Tibial artery (tissue), 4 donors: ENCODE measurements at regions not wholly inside any gene's neighbourhood (a gene's known extent, or its start where the extent isn't known, plus 50 kb on each side); places are given as distances from the start of the nearest gene placed in this dataset.
"Not testable (repeated sequence)": the region's sequence is repeated elsewhere in the genome, so short reads cannot be mapped to it uniquely, and the experiment has no call there.

Experiments used
- DNase-seq, 2 donors: peaks; one replicate each; pipeline ENCODE4 v3.0.0-alpha.2; 2019
- H3K27ac ChIP-seq, 2 donors: fragments of 200-600 bp; sonication (generic) in 1 of 2; 1 replicate in 1 of 2; 2 replicates in 1 of 2; pipeline ENCODE4 v1.5.1; 2018 to 2019; ENCODE audit warnings: mild to moderate bottlenecking in 1 of 2
- H3K27me3 ChIP-seq, 2 donors: fragments of 200-600 bp; sonication (generic) in 1 of 2; one replicate each; pipeline versions ENCODE4 v1.5.1 to v1.6.0; 2016 to 2019
- H3K36me3 ChIP-seq, 3 donors: fragments of 200-600 bp; sonication (generic) in 2 of 3; one replicate each; pipeline ENCODE4 v1.5.1; 2016 to 2019; ENCODE audit warnings: mild to moderate bottlenecking in 2 of 3
- H3K4me1 ChIP-seq, 4 donors: fragments of 200-600 bp; sonication (generic) in 2 of 4; 1 replicate in 3 of 4; 2 replicates in 1 of 4; pipeline ENCODE4 v1.5.1; 2016 to 2019
- H3K4me3 ChIP-seq, 2 donors: fragments of 200-600 bp; sonication (generic) in 1 of 2; 1 replicate in 1 of 2; 2 replicates in 1 of 2; pipeline ENCODE4 v1.5.1; 2018 to 2019; ENCODE audit warnings: mild to moderate bottlenecking in 2 of 2
- H3K9me3 ChIP-seq, 3 donors: fragments of 200-600 bp; sonication (generic) in 1 of 3; one replicate each; pipeline ENCODE4 v1.5.1; 2016 to 2019
- intact Hi-C: fragments of 100-400 bp; cut with DNase I; formaldehyde crosslinking; loops from one replicate; pipeline ENCODE4 v1.15.0; 2023; ENCODE audit warnings: low total_unique reads
- TF ChIP-seq, protein P1 (sequence below), 2 experiments: fragments of 200-600 bp in 1 of 2; fragments of 450-650 bp in 1 of 2; IDR thresholded peaks; one replicate each; pipeline ENCODE4 v1.5.1; 2017 to 2019; ENCODE audit warnings: antibody characterized with exemption in 2 of 2, mild to moderate bottlenecking in 1 of 2, moderate library complexity in 1 of 2

DNA sequence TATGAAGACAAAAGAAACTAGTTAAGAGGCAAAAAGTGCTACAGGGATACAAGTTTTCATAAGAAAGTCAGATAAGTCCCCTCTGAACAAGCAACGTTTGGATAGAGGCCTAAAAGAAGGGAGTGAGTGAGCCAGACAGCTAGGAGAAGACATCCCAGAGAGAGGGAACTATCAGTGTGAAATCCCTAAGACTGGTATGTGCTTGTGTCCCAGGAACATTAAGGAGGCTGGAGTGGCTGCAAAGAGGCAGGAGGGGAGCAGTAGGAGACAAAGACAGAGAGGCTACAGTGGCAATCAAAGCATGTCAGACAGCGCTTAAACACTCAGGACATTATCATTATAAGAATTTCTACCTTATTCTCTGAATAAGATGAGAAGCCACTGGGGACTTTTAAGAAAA lies 139.1 kb upstream of the STK32A start:
- H3K4me3 ChIP-seq, result no peak overlapping the region
- H3K4me1 ChIP-seq, result peaks cover 0 to 7% (median 5%) of the 10 kb centered on the region in 4 donors
- no peak for DNase-seq
- TF ChIP-seq, protein P1, sequence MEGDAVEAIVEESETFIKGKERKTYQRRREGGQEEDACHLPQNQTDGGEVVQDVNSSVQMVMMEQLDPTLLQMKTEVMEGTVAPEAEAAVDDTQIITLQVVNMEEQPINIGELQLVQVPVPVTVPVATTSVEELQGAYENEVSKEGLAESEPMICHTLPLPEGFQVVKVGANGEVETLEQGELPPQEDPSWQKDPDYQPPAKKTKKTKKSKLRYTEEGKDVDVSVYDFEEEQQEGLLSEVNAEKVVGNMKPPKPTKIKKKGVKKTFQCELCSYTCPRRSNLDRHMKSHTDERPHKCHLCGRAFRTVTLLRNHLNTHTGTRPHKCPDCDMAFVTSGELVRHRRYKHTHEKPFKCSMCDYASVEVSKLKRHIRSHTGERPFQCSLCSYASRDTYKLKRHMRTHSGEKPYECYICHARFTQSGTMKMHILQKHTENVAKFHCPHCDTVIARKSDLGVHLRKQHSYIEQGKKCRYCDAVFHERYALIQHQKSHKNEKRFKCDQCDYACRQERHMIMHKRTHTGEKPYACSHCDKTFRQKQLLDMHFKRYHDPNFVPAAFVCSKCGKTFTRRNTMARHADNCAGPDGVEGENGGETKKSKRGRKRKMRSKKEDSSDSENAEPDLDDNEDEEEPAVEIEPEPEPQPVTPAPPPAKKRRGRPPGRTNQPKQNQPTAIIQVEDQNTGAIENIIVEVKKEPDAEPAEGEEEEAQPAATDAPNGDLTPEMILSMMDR (IDR thresholded peaks at IDR 0.05), result no peak
- H3K27ac ChIP-seq, result no peak overlapping the region
- no peaks in the 10 kb centered on the region for H3K9me3 ChIP-seq
- H3K36me3 ChIP-seq, result no peaks in the 10 kb centered on the region
- intact Hi-C loops, result no loop called here
- no peaks in the 10 kb centered on the region for H3K27me3 ChIP-seq

DNA sequence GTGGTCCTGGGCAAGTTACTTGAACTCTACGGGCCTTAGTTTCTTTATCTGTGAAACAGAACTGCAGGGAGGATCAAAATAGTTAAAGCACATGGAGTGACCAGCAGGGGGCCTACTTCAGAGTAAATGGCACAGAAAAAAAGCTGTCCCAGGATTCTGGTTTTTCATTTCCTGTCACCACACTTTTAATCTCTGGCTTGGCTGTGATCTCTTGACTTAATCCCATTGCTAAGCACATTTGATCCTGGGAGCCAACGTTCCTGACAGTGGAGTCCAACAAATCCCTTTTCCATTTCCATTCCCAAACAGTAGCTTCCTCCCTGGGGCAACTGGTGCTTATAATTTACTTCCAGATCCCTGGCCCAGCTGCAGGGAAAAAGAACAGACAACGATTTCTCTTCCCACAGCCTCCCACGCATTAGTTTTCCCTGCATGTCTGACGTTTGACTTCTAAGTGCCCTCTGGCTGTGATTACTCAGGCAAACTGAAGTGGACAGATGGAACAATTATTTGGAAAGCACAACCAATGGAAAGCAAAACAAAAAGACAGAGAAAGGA lies 136.5 kb upstream of the STK32A start:
- H3K27me3 ChIP-seq, result no peaks in the 10 kb centered on the region
- no peaks in the 10 kb centered on the region for H3K9me3 ChIP-seq
- no peaks in the 10 kb centered on the region for H3K36me3 ChIP-seq
- TF ChIP-seq, protein P1 (IDR thresholded peaks at IDR 0.05), result no peak
- DNase-seq, result no peak
- peaks cover 0 to 7% (median 5%) of the 10 kb centered on the region in 4 donors for H3K4me1 ChIP-seq
- H3K27ac ChIP-seq, result no peak overlapping the region
- H3K4me3 ChIP-seq, result no peak overlapping the region
- intact Hi-C loops, result no loop called here

DNA sequence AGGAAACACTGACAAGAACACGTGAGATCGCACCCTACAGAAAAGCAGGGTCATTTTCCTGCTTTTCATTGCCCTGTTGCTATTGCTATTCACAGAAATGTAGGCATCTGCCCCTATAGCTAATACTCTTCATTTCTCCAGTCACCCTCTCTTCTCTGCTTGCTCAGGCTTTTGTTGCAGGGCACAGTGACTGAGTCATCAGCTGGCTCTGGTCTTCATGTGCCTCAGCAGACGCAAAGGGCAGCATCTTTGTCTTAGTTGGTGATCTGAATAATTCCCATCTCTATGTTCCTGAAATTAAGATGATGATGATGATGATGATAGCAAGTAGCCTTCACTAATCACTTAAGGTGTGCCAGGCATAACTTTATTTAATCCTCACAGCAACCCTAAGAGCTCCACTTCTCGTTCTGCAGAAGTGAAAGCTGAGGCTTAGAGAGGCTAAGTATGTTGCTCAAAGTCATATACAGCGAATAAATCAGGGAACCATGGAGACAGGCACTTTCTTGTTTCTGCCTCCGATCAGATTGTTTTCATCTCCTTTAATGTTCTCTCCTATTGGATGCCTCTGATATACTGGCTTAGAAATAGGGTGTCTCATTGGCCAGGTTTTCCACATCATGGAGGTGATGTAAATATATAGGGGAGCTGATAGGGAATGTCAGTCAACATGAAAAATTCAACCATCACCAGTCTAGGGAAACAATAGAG lies 133.0 kb upstream of the STK32A start:
- intact Hi-C loops, result no loop called here
- no peak overlapping the region for H3K4me3 ChIP-seq
- DNase-seq, result no peak

DNA sequence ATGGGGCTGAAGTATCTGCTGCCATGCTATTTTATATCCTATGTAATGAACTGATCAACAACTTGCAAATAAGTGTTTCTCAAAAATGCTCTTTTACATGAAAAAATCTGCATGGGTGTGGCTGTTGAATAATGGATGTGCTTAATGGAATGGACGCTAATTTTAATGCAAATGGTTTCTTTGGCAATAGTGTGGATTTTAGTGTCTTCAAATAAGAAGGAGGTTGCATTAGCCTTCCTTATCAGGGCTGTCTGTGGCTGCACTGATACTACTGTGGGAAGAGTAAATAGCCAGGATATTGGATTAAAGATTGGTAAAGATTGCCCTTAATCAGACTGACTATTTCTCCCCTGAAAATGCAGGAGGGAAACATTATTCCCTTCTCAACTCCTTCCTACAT lies 121.9 kb upstream of the STK32A start:
- H3K4me3 ChIP-seq, result no peak overlapping the region
- no peaks in the 10 kb centered on the region for H3K27me3 ChIP-seq
- intact Hi-C loops, result no loop called here
- H3K36me3 ChIP-seq, result no peaks in the 10 kb centered on the region
- no peak overlapping the region for H3K27ac ChIP-seq
- TF ChIP-seq, protein P1 (IDR thresholded peaks at IDR 0.05), result no peak
- H3K4me1 ChIP-seq, result no peaks in the 10 kb centered on the region
- no peaks in the 10 kb centered on the region for H3K9me3 ChIP-seq
- no peak for DNase-seq

More for the DNA sequence above, 133.0 kb upstream of the STK32A start:
- H3K27ac ChIP-seq, result no peak overlapping the region
- H3K9me3 ChIP-seq, result no peaks in the 10 kb centered on the region
- TF ChIP-seq, protein P1 (IDR thresholded peaks at IDR 0.05), result no peak
- H3K4me1 ChIP-seq, result peaks cover 0 to 7% (median 5%) of the 10 kb centered on the region in 4 donors
- H3K27me3 ChIP-seq, result no peaks in the 10 kb centered on the region
- no peaks in the 10 kb centered on the region for H3K36me3 ChIP-seq

DNA sequence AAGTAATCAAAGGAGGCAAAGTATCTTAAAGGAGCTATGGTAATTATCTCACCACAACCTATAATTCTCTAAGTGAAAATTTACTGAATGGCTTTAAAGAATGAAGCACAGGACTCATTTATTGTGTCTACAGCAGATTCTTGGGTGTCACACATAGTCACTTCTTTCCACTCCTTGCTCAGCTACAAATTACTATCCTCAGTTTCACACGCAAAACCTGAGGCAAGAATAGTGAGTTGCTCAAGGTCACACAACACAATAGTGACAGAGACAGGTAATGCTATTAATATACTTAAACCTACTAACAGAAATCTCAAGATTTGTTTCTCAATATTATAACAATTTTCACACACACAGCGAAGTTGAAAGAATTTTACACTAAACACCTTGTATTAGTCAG lies 120.9 kb upstream of the STK32A start:
- Histone ChIP-seq H3K36me3 (no peaks in the 10 kb centered on the region), H3K4me1 (no peaks in the 10 kb centered on the region), H3K27ac (no peak overlapping the region), H3K9me3 (no peaks in the 10 kb centered on the region), H3K27me3 (no peaks in the 10 kb centered on the region), H3K4me3 (no peak overlapping the region)
- no peak for DNase-seq
- intact Hi-C loops, result no loop called here
- TF ChIP-seq, protein P1 (IDR thresholded peaks at IDR 0.05), result no peak

DNA sequence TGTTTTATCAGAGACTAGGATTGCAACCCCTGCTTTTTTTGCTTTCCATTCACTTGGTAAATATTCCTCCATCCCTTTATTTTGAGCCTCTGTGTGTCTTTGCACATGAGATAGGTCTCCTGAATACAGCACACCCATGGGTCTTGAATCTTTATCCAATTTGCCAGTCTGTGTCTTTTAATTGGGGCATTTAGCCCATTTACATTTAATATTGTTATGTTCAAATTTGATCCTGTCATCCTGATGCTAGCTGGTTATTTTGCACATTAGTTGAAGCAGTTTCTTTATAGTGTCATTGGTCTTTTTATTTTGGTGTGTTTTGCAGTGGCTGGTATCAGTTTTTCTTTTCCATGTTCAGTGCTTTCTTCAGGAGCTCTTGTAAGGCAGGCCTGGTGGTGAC lies 95.1 kb upstream of the STK32A start:
- not testable (repeated sequence) for DNase-seq, H3K27ac ChIP-seq, H3K27me3 ChIP-seq, H3K4me3 ChIP-seq, H3K36me3 ChIP-seq, H3K4me1 ChIP-seq
- H3K9me3 ChIP-seq, result peaks cover 0 to 31% (median 26%) of the 10 kb centered on the region in 3 donors
- intact Hi-C loops, result loop anchor here (5.0 kb wide), 1 partner anchor 858 kb away; no protein-coding TSS in a partner anchor
